ENCODE measurements at regions not wholly inside any gene's neighbourhood (a gene's known extent, or its start where the extent isn't known, plus 50 kb on each side); places are given as distances from the start of the nearest gene placed in this dataset.

- Mint-ChIP-seq H3K4me1 (ENCODE audit: low read depth) (peaks cover 17% of the 10 kb centered on the region), H3K9me3 (ENCODE audit: low read depth) (peaks cover 6% of the 10 kb centered on the region), H3K36me3 (ENCODE audit: low read depth) (peaks cover 2% of the 10 kb centered on the region), H3K27me3 (ENCODE audit: low read depth) (no peaks in the 10 kb centered on the region), H3K4me3 (ENCODE audit: unreplicated experiment) (no peak overlapping the region), H3K27ac (ENCODE audit: unreplicated experiment) (no peak overlapping the region)
- TF ChIP-seq, protein P1, sequence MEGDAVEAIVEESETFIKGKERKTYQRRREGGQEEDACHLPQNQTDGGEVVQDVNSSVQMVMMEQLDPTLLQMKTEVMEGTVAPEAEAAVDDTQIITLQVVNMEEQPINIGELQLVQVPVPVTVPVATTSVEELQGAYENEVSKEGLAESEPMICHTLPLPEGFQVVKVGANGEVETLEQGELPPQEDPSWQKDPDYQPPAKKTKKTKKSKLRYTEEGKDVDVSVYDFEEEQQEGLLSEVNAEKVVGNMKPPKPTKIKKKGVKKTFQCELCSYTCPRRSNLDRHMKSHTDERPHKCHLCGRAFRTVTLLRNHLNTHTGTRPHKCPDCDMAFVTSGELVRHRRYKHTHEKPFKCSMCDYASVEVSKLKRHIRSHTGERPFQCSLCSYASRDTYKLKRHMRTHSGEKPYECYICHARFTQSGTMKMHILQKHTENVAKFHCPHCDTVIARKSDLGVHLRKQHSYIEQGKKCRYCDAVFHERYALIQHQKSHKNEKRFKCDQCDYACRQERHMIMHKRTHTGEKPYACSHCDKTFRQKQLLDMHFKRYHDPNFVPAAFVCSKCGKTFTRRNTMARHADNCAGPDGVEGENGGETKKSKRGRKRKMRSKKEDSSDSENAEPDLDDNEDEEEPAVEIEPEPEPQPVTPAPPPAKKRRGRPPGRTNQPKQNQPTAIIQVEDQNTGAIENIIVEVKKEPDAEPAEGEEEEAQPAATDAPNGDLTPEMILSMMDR (IDR thresholded peaks at IDR 0.05): no peak
- DNase-seq (ENCODE audit: low spot score): no peak
Measured at GRCh38 chr6:48564036-48564820, 453.2 kb upstream of the PTCHD4 start.

- TF ChIP-seq, protein P1 (IDR thresholded peaks at IDR 0.05): no peak
- H3K4me3 Mint-ChIP-seq (ENCODE audit: unreplicated experiment): no peak overlapping the region
- H3K36me3 Mint-ChIP-seq (ENCODE audit: low read depth): peaks cover 2% of the 10 kb centered on the region
- no peak overlapping the region for H3K27ac Mint-ChIP-seq (ENCODE audit: unreplicated experiment)
- peaks cover 17% of the 10 kb centered on the region for H3K4me1 Mint-ChIP-seq (ENCODE audit: low read depth)
- H3K9me3 Mint-ChIP-seq (ENCODE audit: low read depth): peaks cover 6% of the 10 kb centered on the region
- no peaks in the 10 kb centered on the region for H3K27me3 Mint-ChIP-seq (ENCODE audit: low read depth)
- no peak for DNase-seq (ENCODE audit: low spot score)
Measured at GRCh38 chr6:48563433-48563832, 452.4 kb upstream of the PTCHD4 start.

GRCh38 chr6:48560408-48560807 lies 449.4 kb upstream of the PTCHD4 start:
- H3K27ac Mint-ChIP-seq (ENCODE audit: unreplicated experiment): no peak overlapping the region
- no peaks in the 10 kb centered on the region for H3K36me3 Mint-ChIP-seq (ENCODE audit: low read depth)
- TF ChIP-seq, protein P1 (IDR thresholded peaks at IDR 0.05): no peak
- H3K4me1 Mint-ChIP-seq (ENCODE audit: low read depth): peaks cover 9% of the 10 kb centered on the region
- H3K9me3 Mint-ChIP-seq (ENCODE audit: low read depth): peaks cover 6% of the 10 kb centered on the region
- DNase-seq (ENCODE audit: low spot score): no peak
- no peak overlapping the region for H3K4me3 Mint-ChIP-seq (ENCODE audit: unreplicated experiment)
- H3K27me3 Mint-ChIP-seq (ENCODE audit: low read depth): no peaks in the 10 kb centered on the region

GRCh38 chr6:48553467-48554189 lies 442.6 kb upstream of the PTCHD4 start:
- TF ChIP-seq, protein P1 (IDR thresholded peaks at IDR 0.05): no peak

GRCh38 chr6:48552905-48553304 lies 441.9 kb upstream of the PTCHD4 start:
- H3K9me3 Mint-ChIP-seq (ENCODE audit: low read depth): peaks cover 10% of the 10 kb centered on the region
- no peak for DNase-seq (ENCODE audit: low spot score)
- TF ChIP-seq, protein P1 (IDR thresholded peaks at IDR 0.05): no peak
- H3K27ac Mint-ChIP-seq (ENCODE audit: unreplicated experiment): no peak overlapping the region
- no peaks in the 10 kb centered on the region for H3K27me3 Mint-ChIP-seq (ENCODE audit: low read depth)
- no peaks in the 10 kb centered on the region for H3K36me3 Mint-ChIP-seq (ENCODE audit: low read depth)
- no peaks in the 10 kb centered on the region for H3K4me1 Mint-ChIP-seq (ENCODE audit: low read depth)
- no peak overlapping the region for H3K4me3 Mint-ChIP-seq (ENCODE audit: unreplicated experiment)

More at GRCh38 chr6:48553467-48554189, 442.6 kb upstream of the PTCHD4 start:
- DNase-seq (ENCODE audit: low spot score): no peak
- Mint-ChIP-seq H3K9me3 (ENCODE audit: low read depth) (peaks cover 10% of the 10 kb centered on the region), H3K27ac (ENCODE audit: unreplicated experiment) (no peak overlapping the region), H3K4me3 (ENCODE audit: unreplicated experiment) (no peak overlapping the region), H3K36me3 (ENCODE audit: low read depth) (no peaks in the 10 kb centered on the region), H3K27me3 (ENCODE audit: low read depth) (no peaks in the 10 kb centered on the region), H3K4me1 (ENCODE audit: low read depth) (no peaks in the 10 kb centered on the region)

Data from chondrocyte (in vitro differentiated cells).